NCI-H1105 (cell line): ENCODE measurements at regions not wholly inside any gene's neighbourhood (a gene's known extent, or its start where the extent isn't known, plus 50 kb on each side); places are given as distances from the start of the nearest gene placed in this dataset.

Experiments
- DNase-seq: peaks from one replicate; lab custom pipeline; 2025; lab: John Stamatoyannopoulos, UW

- DNase-seq = no peak
These were observed 132.7 kb upstream of the MTAP start for GRCh38 chr9:21669701-21670100.

- DNase-seq = no peak
These were observed 132.1 kb upstream of the MTAP start for GRCh38 chr9:21670374-21670773.

- DNase-seq = no peak
These were observed 130.3 kb upstream of the MTAP start for GRCh38 chr9:21672140-21672539.

- DNase-seq = no peak
These were observed 129.7 kb upstream of the MTAP start for GRCh38 chr9:21672761-21673160.

- no peak for DNase-seq
These were observed 127.5 kb upstream of the MTAP start for GRCh38 chr9:21674894-21675293.

- DNase-seq = no peak
These were observed 125.0 kb upstream of the MTAP start for GRCh38 chr9:21677387-21677786.

GRCh38 chr9:21677834-21678233 is 124.6 kb upstream of the MTAP start:
- DNase-seq = no peak

- no peak for DNase-seq
These were observed 123.0 kb upstream of the MTAP start for GRCh38 chr9:21679432-21679831.

GRCh38 chr9:21680590-21680989 is 121.8 kb upstream of the MTAP start:
- DNase-seq = no peak

- no peak for DNase-seq
These were observed 120.8 kb upstream of the MTAP start for GRCh38 chr9:21681641-21682040.

- DNase-seq = no peak
These were observed 120.1 kb upstream of the MTAP start for GRCh38 chr9:21682381-21682780.

- DNase-seq = no peak
These were observed 119.5 kb upstream of the MTAP start for GRCh38 chr9:21682981-21683380.

- no peak for DNase-seq
These were observed 118.8 kb upstream of the MTAP start for GRCh38 chr9:21683484-21684175.

GRCh38 chr9:21684231-21684630 is 118.2 kb upstream of the MTAP start:
- no peak for DNase-seq

GRCh38 chr9:21684831-21685362 is 117.5 kb upstream of the MTAP start:
- no peak for DNase-seq

- no peak for DNase-seq
These were observed 116.9 kb upstream of the MTAP start for GRCh38 chr9:21685502-21685901.

- no peak for DNase-seq
These were observed 115.7 kb upstream of the MTAP start for GRCh38 chr9:21686738-21687137.

GRCh38 chr9:21687351-21687750 is 115.1 kb upstream of the MTAP start:
- DNase-seq = no peak

- no peak for DNase-seq
These were observed 114.0 kb upstream of the MTAP start for GRCh38 chr9:21688108-21689102.

- DNase-seq = no peak
These were observed 112.6 kb upstream of the MTAP start for GRCh38 chr9:21689854-21690253.

GRCh38 chr9:21690561-21690960 is 111.9 kb upstream of the MTAP start:
- DNase-seq = no peak

- DNase-seq = no peak
These were observed 110.0 kb upstream of the MTAP start for GRCh38 chr9:21692390-21692789.

- DNase-seq = no peak
These were observed 108.0 kb upstream of the MTAP start for GRCh38 chr9:21694424-21694823.
